Inflammatory macrophage (primary cell): ENCODE measurements at regions not wholly inside any gene's neighbourhood (a gene's known extent, or its start where the extent isn't known, plus 50 kb on each side); places are given as distances from the start of the nearest gene placed in this dataset.
A peak's percentile ranks its signal among the peaks of the same experiment; 100 is the strongest.

ENCODE experiments used
- DNase-seq, 2 donors: peaks; one replicate each; pipeline ENCODE4 v3.0.0-alpha.2; 2020 to 2022

DNA sequence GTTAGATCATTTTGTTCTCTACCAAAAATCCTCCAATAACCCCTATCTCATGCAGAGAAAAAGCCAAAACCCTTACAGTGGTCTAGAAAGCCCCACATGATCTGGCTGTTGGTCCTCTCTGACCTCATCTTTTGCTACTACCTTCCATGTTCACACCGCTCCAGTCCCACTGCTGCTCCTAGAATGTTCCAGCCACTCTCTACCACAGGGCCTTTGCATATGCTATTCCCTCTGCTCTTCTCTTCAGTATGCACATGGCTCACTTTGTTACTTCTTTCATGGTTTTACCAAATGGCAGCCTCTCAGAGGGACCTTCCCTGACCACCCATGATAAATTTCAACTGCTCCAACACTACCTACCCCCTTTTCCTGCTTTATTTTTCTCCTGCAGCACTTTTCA is 193.5 kb upstream of the CCDC150 start:
- no peak for DNase-seq

DNA sequence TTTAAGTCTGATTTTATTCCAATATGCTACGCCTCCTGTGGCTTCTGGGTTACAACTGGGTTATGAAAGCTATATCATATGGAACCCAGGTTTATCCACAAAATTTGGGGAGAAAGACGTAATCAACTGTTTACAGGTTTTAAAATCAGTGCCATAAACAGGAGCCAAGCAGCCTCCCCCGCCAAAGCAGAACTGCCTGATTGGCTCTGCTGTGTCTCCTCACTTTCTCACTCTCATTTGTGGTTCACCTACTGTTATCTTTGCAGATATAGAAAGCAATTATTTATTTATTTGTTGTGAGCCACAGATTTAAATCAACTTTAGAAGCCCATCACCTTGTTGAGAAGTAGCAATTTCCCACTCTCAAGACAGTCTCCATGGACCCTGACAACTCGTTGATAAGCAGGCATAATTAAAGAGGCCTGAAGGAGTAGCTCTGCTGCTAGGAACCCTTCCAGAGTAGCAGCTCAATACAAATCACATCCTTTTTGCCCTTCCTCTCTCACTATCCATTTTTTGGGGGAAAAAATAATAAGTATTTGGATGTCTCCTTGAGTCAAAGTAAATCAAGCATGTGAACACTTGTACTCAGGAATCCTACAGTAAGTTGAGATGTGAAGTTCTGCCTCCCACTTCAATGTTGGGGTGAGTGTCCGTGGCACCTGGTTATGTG is 191.0 kb upstream of the CCDC150 start:
- no peak for DNase-seq

DNA sequence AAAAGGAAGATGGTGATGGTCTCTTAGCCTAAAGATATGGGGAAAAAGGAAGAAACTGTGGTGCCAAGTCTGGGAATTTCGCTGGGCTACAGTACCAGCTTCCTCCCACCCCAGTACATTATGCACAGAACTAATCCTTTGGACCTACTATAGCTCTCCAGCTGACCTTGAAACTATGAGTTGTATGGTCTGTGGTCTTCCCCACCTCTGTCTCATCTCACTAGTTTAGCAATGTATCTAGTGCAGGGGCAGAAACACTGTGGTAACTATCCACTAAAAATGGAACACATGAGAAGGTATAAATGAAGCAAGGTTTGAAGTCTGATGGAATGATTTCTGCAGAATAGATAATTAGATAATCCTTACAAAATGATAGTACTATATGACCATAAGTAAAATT is 190.4 kb upstream of the CCDC150 start:
- no peak for DNase-seq

DNA sequence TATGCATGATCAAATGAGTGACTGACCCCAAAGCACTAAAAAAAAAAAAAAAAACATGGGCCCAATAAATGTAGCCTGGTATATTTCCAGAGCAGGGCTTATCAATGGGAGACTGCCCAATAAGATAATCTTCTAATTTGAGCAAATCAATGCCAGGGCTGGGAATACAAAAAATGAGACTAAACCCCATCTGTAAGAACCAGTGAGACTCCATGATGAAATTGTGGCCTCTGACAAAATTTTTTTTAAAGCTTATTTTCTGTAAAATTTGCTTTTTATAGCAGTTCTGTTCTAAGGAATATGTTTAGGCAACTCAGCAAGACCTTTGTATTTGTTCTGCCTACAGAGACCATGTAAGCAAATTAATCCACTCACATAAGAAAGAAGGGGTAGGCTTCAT is 186.8 kb upstream of the CCDC150 start:
- DNase-seq: no peak

DNA sequence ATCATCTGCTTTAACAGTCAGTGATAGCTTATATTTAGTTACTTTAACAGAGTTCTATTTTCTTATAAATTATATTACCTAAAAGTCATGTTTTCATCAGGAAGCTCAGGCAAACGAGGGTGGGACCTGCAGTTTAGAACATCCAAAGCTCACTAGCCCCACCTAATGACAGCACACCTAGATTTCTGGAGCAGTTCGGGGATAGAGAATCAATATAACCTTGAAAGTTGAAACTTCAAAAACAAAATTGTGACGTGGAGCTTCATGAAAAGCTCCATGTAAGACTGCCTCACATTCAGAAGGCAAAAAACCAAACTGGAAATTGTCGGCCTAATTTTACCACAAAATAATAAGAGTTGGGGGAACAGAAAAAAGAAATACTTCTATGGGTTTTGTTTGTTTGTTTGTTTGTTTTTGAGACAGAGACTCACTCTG is 185.9 kb upstream of the CCDC150 start:
- peak; percentile 7 to 40 for DNase-seq

DNA sequence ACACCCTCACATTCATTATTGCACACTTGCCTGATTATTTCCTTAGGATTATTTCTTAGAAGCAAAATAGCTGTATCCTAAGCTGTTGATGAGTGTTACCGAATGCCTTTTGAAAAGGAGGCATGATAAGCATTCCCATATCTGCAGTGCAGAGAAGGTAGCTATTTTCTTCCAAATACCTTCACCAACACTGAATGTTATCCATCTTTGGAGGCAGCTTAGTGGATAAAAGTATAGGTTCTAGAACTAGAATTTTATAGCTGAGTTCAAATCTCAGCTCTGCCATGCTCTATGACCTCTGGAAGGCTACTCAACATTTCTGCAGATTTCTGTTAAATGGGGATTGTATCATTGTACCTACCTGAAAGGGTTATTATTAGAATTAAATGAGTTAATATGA is 185.0 kb upstream of the CCDC150 start:
- no peak for DNase-seq

DNA sequence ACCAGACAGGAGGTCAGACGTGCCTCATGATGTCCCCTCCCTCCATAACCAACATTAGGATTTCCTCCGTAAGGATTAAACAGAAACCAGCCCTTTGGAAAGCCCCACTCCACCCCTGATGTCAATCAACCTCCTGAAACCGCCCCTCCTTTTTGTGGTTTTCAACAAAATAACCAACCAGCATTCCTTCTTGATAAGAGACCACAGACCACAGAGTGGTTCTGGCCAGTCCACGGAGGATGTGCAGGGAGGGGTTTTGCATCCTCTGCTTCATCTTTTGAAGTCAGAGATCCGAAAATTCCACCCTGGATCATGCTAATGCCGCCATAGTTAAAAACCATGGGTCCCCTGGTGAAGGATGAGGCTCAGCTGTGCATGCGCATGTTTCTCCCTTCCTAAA is 180.0 kb upstream of the CCDC150 start:
- DNase-seq: no peak

DNA sequence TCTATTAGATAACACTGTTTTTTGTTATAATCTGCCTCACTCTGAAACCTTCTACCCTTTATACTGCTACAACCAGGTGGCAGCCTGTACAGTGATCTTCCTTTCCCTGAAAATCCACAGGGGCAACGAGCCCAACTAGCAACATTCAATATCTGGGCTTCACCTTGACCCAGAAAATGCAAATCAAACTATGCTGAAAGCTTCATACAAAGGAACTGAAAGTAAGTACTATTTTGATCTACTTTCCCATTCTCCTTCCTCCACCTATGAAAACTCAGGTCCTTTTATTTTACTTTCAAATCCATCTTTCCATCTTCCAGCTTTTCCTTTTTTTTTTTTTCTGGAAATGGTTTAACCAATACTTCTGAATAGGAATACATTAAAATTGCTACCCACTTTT is 175.8 kb upstream of the CCDC150 start:
- DNase-seq: no peak

DNA sequence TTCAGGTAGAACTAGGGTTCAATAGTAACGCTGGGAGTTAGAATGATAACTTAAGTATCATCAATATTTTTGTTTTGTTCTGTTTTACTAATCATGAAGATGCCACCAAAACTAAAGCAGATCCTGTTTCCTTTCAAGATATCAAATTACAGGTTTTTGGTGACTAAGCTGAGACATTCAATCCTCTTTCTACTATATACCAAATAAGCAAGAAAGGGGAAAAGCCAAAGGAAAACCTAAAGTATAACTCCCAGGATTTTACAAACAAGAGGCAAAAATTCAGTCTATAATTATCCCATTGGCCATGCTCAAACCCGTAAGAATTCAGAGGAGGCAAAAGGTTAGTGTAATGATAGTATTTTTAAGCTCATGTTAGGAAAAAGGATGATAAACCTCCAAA is 175.2 kb upstream of the CCDC150 start:
- DNase-seq: no peak

DNA sequence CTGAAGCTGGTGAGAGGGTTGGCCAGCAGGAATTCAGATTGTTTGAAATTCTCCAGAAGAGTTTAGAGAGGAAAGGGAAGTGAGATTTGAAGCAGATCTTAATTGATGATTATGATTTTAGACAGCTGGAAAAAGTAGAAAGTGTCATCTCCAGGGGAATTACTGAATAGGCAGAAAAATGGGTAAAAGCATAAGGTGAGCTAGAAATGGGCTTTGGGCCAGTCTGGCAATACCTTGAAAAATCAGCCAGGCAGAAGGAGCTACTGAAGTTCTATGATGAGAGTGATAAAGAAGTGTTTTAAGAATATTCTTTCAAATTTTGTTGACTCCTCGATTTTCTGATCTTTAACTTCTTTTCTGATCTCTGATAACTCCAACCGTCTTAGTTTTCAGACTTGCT is 172.9 kb upstream of the CCDC150 start:
- DNase-seq: no peak

DNA sequence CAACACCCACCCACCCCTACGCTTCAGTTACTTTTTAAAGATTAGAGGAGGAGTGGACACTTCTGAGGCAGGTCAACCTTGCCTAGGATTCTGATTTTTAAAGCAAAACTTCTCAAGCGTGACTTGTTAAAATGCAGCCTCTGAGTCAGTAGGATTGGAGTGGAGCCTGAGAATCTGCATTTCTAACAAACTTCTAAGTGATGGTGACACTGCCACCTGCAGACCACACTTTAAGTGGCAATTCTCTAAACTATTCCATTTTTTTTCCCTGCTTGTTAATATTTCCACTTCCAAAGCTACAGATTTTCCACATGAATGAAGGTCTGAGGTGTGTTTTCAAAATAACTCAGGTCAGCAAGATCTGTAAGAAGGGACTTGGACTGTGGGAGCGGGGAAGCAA is 171.1 kb upstream of the CCDC150 start:
- no peak for DNase-seq

DNA sequence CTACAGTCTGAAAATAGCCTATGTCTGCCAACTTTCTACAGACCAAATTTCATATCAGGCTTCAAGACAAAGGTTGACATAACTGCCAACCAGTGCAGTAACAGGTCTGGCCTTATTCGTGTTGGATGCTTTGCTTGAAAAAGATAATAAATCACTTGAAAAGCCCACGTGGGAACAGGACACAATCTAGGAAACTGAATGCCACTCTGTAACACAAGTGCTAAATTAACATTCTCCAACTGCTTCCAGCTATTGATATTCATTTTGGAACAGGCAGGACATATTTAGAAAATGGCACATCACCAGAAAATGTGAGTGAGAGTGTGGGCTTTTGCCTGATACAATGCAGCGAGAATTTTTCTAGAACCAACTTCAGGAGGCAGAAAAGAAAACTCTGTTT is 165.9 kb upstream of the CCDC150 start:
- no peak for DNase-seq

DNA sequence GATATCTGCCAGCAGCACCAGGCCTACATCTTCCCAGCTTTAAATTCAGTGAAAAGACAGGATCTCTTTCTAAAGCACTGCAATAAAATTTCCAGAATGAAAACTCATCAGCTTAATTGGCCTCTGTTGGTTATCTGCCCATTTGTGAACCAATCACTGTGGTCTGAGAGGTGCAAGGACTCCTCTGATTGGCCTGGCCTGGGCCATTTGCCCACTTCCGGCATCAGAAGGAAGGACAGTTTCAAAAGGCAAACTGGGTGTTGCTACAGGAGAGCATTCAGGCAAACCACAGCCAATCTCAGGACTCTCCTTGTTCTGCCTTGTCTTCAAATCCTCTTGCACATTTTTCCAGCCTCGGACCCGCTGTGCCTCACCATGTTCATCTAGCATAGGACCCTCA is 163.9 kb upstream of the CCDC150 start:
- DNase-seq: no peak

DNA sequence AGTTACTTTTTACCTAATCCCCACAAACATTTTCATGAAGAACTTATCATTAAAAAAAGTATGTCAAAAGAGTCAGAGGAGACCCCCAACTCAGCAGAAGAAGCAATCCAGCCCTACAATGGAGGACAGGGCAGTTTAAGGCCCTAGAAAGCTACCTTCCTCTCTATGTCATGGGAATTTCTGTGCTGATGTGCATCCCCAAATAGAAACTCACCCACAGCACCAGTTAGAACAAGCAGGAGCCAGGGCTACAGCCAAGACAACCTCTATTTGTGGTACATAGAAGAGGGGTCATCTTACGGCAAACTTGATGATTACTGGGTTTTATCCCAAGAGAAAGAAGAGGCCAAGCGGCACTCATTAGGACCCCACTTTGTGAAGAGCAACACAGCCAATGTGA is 160.9 kb upstream of the CCDC150 start:
- DNase-seq: no peak

DNA sequence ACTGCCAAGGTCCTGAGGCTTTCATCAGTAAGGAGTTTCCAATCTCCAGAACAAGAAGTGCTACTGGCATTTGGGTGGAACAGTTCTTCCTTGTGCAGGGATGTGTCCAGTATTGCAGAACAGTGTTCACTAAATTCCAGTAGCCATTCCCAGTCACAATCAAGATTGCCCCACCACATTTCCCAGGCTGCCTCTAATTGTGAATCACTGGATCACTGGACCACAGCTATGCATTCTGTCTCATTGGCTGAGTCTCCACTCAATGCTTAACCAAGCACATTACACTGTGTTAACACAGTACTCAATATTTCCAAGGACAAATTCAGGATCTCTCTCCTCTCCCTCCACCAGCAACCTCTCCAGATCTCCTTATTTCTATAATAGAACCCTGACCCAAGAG is 160.2 kb upstream of the CCDC150 start:
- DNase-seq: no peak

DNA sequence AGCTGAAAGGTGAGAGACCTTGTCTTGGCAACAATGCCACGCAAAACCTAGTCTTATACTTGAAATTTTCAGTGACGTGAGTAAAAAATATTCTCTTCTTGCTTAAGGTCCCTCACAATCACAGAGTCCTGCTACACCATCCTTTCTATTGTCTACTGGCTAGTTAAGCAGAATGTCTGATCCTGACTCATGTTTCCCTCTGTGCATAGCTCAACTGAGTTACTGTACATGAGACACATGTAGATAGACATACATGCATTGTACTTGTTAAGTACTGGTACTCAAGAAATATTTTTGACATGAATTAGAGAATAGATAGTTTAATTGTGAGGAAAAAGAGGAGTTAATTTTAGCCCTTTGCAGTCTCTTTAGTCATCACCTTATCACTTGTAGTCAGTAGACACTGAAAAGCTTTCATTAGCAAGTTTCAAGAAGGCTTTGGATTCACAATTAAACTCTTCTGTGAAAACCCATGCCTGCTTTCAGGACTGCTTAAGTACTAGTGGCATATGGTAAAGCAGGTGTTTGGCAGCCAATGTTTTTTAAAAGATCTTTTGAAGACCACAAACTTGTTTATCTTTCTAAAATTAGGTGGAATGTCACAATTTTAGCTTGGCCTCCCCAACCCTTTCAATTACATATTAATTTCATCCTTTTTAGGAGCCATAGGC is 158.7 kb upstream of the CCDC150 start:
- DNase-seq: no peak

DNA sequence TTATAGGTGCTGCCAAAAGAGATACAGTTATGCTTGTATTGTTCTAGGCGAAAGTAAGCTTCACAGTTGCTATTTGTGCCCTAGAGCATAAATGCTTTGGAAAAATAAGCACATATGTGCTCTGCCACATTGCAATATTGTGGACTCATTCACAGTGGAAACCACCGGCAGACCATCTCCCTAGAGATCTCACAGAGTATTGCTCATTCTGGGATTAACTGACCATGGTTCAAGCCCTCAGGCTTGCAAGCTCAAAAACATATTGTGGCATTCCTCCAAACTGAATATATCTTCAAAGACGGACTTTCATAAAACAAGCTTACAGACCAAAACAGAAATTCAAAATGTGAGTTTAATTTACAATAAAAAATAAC is 158.2 kb upstream of the CCDC150 start:
- DNase-seq: no peak

DNA sequence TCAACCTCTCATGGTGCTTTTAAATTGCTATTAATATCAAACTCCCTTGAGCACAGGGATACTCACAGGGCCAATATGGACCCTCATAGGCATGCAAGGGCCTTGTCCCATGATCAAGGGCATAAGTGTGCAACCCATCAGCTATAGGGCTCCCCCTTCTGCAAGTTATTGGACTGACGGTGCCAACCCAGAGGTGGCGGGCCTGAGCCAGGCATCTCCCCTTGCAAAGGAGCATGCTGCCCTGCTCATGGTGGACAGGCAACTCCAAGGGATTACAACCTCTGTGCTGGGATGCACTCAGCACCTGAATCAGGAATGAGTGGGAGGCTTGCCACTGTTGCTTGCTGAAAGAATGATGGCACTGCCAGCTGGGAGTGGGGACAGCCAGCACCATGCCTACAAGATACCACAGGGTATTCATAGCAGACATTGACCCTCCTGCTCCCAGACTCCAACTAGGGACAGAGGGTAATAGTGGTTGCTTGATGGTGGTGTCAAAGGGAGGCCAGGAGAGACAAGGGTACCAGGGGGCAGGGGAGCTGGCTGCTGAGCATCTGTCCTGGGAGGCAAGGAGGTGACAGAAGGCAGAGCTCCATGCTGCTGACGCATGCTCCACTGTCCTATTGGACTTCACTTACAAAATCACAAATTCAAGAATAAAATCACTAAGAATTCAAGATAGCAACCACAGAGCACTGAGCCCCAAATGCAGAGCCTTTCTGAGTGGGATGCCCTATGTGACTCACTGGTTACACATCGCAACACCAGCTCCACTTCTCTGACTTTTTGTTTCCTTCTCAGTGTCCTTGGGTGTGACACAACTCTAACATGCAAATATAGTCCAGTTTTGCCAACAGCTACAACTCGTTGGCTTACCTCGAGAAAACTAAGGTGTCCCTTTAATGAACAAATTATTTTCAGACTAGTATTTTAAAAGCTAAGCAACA is 157.1 kb upstream of the CCDC150 start:
- peak in 1 of 2 donors; percentile 2 for DNase-seq

DNA sequence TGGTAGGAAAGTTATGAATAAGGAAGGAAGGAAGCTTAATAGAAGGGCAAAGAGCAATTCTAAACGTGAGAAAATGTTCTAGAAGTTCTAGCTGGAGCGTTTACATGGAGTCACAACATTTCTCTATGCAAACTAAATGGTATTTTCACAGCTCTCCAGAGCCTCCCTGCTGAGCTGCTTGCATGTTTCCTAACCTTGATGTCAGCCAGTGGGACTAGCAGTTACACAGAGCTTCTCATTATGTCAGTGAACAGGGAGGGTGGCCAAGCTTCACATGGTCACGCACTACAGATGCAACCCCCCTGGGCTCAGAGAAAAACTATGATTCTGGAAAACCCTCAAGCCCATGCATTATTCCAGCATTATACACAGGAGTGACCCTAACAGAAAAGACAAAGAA is 153.4 kb upstream of the CCDC150 start:
- DNase-seq: no peak

DNA sequence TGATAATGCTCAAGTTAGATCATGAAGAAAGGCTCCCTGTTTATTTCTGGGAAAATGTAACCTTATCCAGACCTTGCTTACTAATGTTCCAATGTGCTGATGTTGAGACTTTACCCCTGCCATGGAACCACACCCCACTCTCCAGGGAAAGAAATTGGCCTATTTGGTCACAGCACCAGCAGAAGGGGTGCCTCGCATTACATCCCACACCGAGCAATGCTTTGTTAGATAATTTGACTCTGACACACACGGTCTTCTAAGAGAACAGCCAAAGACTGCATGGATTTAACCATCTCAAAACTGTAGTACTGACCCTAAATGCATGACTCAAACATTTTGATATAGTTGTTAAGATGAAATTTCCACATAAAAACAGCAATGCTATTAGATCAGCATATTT is 152.1 kb upstream of the CCDC150 start:
- no peak for DNase-seq

DNA sequence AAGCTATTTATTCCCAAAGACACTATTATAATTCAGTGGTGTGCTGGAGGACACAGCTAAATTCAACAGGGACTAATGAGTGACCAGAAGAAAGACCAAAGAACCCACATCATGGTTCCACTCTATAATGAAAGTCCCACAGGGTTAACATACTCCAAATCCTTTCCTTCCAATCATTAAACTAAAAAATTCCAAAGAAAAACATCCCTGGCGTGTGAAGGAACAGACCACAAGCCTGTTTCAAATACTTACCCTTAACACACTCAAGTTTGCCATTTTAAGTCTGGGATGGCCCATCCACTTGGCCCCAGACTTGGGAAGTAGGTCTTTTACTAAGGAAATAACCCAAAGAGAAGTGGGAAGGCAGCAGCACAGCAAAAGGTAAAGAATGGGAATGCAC is 150.1 kb upstream of the CCDC150 start:
- no peak for DNase-seq

DNA sequence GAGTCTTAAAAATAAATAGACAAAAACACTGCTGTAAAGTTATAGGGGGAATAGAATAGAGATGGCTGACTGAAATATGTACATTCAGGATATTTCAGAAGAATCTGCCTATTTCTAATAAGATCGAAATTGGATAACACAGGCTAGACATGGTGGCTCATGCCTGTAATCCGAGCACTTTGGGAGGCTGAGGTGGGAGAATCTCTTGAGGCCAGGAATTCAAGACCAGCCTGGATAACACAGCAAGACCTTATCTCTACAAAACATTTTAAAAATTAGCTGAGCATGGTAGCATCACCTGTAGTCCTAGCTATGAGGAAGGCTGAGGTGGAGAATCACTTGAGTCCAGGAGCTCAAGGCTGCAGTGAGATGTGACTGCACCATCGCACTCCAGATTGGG is 146.6 kb upstream of the CCDC150 start:
- DNase-seq: no peak

DNA sequence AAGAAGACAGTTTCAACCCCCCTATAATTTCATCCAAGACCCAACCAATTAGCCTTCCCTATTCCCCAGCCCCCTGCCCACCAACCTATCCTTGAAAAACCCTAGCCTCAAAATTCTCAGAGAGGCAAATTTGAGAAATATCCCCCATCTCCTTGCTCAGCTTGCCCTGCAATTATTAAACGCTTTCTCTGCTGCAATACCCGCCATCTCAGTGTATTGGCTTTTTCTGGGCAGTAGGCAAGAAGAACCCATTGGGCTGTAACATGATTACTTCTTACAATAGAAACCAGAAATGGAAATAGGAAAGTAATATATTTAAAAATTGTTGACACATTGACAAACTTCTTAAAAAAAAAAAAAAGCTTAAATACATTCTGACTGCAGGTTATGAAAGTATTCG is 140.6 kb upstream of the CCDC150 start:
- no peak for DNase-seq

DNA sequence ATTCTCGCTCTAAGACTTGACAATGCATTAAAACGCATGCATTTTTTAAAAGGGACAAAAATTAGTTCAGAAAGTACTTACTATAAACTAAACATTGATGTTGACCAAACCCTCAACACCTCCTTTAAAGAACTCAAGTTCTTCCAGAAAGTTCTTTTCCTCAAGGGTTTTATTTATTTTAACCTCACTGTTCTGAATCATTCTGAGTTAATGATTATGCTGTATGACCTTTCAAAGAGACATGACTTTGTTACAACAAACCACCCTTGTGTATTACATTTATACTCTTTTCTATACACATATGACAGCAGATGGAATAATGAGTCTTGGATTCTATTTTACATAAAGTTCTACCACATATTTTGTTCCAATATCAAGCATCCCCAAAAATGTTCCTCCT is 139.8 kb upstream of the CCDC150 start:
- no peak for DNase-seq
